GM21423 (cell line): ENCODE measurements at regions not wholly inside any gene's neighbourhood (a gene's known extent, or its start where the extent isn't known, plus 50 kb on each side); places are given as distances from the start of the nearest gene placed in this dataset.
"Not testable (repeated sequence)": the region's sequence is repeated elsewhere in the genome, so short reads cannot be mapped to it uniquely, and the experiment has no call there.

Experiments
- ATAC-seq: cut with Tn5 transposase; IDR thresholded peaks from one replicate; pipeline ENCODE4 v1.9.1; 2021; ENCODE audit warnings: mild to moderate bottlenecking, moderate library complexity; ENCODE audit not compliant: unreplicated experiment

- ATAC-seq, result no peak
These were observed 243.3 kb upstream of the RNF32 start for GRCh38 chr7:156397249-156397648.

GRCh38 chr7:156389116-156389692 lies 251.4 kb upstream of the RNF32 start:
- ATAC-seq, result no peak

- no peak for ATAC-seq
These were observed 254.5 kb upstream of the RNF32 start for GRCh38 chr7:156386097-156386496.

- no peak for ATAC-seq
These were observed 255.9 kb upstream of the RNF32 start for GRCh38 chr7:156384706-156385105.

GRCh38 chr7:156383526-156383925 lies 257.0 kb upstream of the RNF32 start:
- ATAC-seq, result no peak

- ATAC-seq, result no peak
These were observed 260.3 kb upstream of the RNF32 start for GRCh38 chr7:156380261-156380660.

- ATAC-seq, result no peak
These were observed 261.1 kb upstream of the RNF32 start for GRCh38 chr7:156379324-156380070.

GRCh38 chr7:156378806-156379205 lies 261.8 kb upstream of the RNF32 start:
- no peak for ATAC-seq

GRCh38 chr7:156376317-156376716 lies 264.3 kb upstream of the RNF32 start:
- no peak for ATAC-seq

GRCh38 chr7:156374335-156374734 lies 266.2 kb upstream of the RNF32 start:
- ATAC-seq, result no peak

GRCh38 chr7:156369929-156370328 lies 270.6 kb upstream of the RNF32 start:
- not testable (repeated sequence) for ATAC-seq

GRCh38 chr7:156368053-156368843 lies 272.3 kb upstream of the RNF32 start:
- no peak for ATAC-seq

- no peak for ATAC-seq
These were observed 276.8 kb upstream of the RNF32 start for GRCh38 chr7:156363751-156364150.

- no peak for ATAC-seq
These were observed 279.7 kb upstream of the RNF32 start for GRCh38 chr7:156360835-156361234.

- ATAC-seq, result no peak
These were observed 284.0 kb upstream of the RNF32 start for GRCh38 chr7:156356551-156356950.

- no peak for ATAC-seq
These were observed 287.2 kb upstream of the RNF32 start for GRCh38 chr7:156353352-156353751.

- not testable (repeated sequence) for ATAC-seq
These were observed 292.8 kb upstream of the RNF32 start for GRCh38 chr7:156347703-156348248.

GRCh38 chr7:156347132-156347531 lies 293.4 kb upstream of the RNF32 start:
- ATAC-seq, result no peak

- no peak for ATAC-seq
These were observed 296.0 kb upstream of the RNF32 start for GRCh38 chr7:156344595-156344994.

- ATAC-seq, result no peak
These were observed 305.9 kb upstream of the RNF32 start for GRCh38 chr7:156334636-156335035.

GRCh38 chr7:156327916-156328315 lies 312.7 kb upstream of the RNF32 start:
- ATAC-seq, result no peak

GRCh38 chr7:156327474-156327873 lies 313.1 kb upstream of the RNF32 start:
- no peak for ATAC-seq
